ENCODE measurements at regions not wholly inside any gene's neighbourhood (a gene's known extent, or its start where the extent isn't known, plus 50 kb on each side); places are given as distances from the start of the nearest gene placed in this dataset.

GRCh38 chr9:13992138-13993088 lies 321.5 kb downstream of the NFIB start:
- Histone ChIP-seq H3K4me1 (ENCODE audit: insufficient read depth, low read length) (no peaks in the 10 kb centered on the region), H3K27ac (ENCODE audit: extremely low read length, insufficient read depth, low read length) (no peak overlapping the region), H3K9ac (ENCODE audit: insufficient read depth, low read depth, low read length) (no peak overlapping the region), H4K20me1 (ENCODE audit: insufficient read depth, low read length) (no peaks in the 10 kb centered on the region), H2AFZ (ENCODE audit: low read length) (no peak overlapping the region), H3K4me2 (ENCODE audit: low read depth, low read length) (no peak overlapping the region), H3K4me3 (replicated peaks in 1 of 3; ENCODE audit: insufficient read depth in 1 of 3, low read depth in 2 of 3, low read length in 3 of 3) (no peak overlapping the region), H3K9me3 (ENCODE audit: low read length) (no peaks in the 10 kb centered on the region), H3K27me3 (ENCODE audit: control insufficient read depth in 1 of 2, insufficient read depth in 2 of 2, low read length in 2 of 2) (no peaks in the 10 kb centered on the region), H3K79me2 (ENCODE audit: insufficient read depth, low read length) (no peaks in the 10 kb centered on the region), H3K36me3 (replicated peaks in 1 of 2; ENCODE audit: control insufficient read depth in 1 of 2, insufficient read depth in 2 of 2, low read length in 2 of 2) (no peaks in the 10 kb centered on the region)
- TF ChIP-seq KDM3A (CRISPR knock-in tag; IDR thresholded peaks at IDR 0.05; ENCODE audit: low read depth) (no peak), XRCC5 (optimal IDR thresholded peaks at IDR 0.05; ENCODE audit: low read length) (no peak), MTF1 (CRISPR knock-in tag; IDR thresholded peaks at IDR 0.05) (no peak), ZNF10 (CRISPR knock-in tag; IDR thresholded peaks at IDR 0.05; ENCODE audit: borderline replicate concordance, low read depth) (no peak), ZNF841 (CRISPR knock-in tag; IDR thresholded peaks at IDR 0.05; ENCODE audit: borderline replicate concordance) (no peak), ZNF562 (CRISPR knock-in tag; IDR thresholded peaks at IDR 0.05; ENCODE audit: borderline replicate concordance) (no peak), TERF1 (CRISPR knock-in tag; IDR thresholded peaks at IDR 0.05) (no peak), EEA1 (CRISPR knock-in tag; IDR thresholded peaks at IDR 0.05; ENCODE audit: borderline replicate concordance) (no peak)
- no TSS peak for BruUV-seq (replicated peaks)
- ChIA-PET CTCF (ENCODE audit: low intra/inter-chr PET ratio, low total read pairs) (no interaction called here), POLR2A (no interaction called here)
- FAIRE-seq: no peak
- DNase-seq (ENCODE audit: low spot score): no peak
- 8% methylated on average over 8 of the region's 8 CpGs for WGBS (ENCODE audit: low lambda C conversion rate)
- intact Hi-C loops (cut with micrococcal nuclease; ENCODE audit: unreplicated experiment): no loop called here
- no peak for ATAC-seq
- in situ Hi-C loops (cut with HindIII; ENCODE audit: extremely low pct_ligation_motif_present, low pct_unique_long_range_greater_than_20kb): no loop called here
